HG03159 (cell line): ENCODE measurements at regions not wholly inside any gene's neighbourhood (a gene's known extent, or its start where the extent isn't known, plus 50 kb on each side); places are given as distances from the start of the nearest gene placed in this dataset.

ENCODE experiments used
- ATAC-seq: cut with Tn5 transposase; IDR thresholded peaks from one replicate; pipeline ENCODE4 v1.9.1; 2021; ENCODE audit warnings: mild to moderate bottlenecking, moderate library complexity; ENCODE audit not compliant: unreplicated experiment

- no peak for ATAC-seq
Observed at GRCh38 chr6:109235481-109236038, 140.3 kb downstream of the CEP57L1 start.

GRCh38 chr6:109230453-109230852 lies 135.1 kb downstream of the CEP57L1 start:
- no peak for ATAC-seq

GRCh38 chr6:109229536-109229935 lies 134.2 kb downstream of the CEP57L1 start:
- no peak for ATAC-seq

GRCh38 chr6:109227646-109228045 lies 132.3 kb downstream of the CEP57L1 start:
- no peak for ATAC-seq

GRCh38 chr6:109226353-109226752 lies 131.0 kb downstream of the CEP57L1 start:
- no peak for ATAC-seq

GRCh38 chr6:109225946-109226345 lies 130.6 kb downstream of the CEP57L1 start:
- no peak for ATAC-seq

GRCh38 chr6:109224994-109225393 lies 129.7 kb downstream of the CEP57L1 start:
- no peak for ATAC-seq

- no peak for ATAC-seq
Observed at GRCh38 chr6:109224107-109224875, 129.0 kb downstream of the CEP57L1 start.

- no peak for ATAC-seq
Observed at GRCh38 chr6:109222848-109223247, 127.5 kb downstream of the CEP57L1 start.

GRCh38 chr6:109221543-109222195 lies 126.4 kb downstream of the CEP57L1 start:
- no peak for ATAC-seq
